ENCODE measurements at regions not wholly inside any gene's neighbourhood (a gene's known extent, or its start where the extent isn't known, plus 50 kb on each side); places are given as distances from the start of the nearest gene placed in this dataset.
"Not testable (repeated sequence)": the region's sequence is repeated elsewhere in the genome, so short reads cannot be mapped to it uniquely, and the experiment has no call there.

DNA sequence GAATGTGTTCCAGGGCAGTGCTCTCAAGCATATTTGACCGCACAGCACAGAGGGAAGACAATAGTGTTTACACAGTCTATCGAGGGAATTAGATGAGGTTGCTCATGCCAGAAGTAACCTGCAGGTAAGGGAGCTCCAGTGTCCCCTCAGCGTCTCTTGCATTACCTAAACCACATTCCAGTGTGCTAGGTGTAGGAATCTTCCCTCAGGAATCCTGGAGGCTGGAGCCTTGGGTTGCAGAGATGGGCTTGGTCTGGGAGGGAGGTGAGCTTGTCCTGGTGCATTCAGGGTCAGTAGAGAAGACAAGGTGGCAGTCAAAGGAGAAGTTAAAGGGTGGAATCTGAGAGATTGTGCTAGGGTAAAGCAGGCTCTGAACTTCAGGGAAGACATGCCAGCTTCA, 56.3 kb downstream of the SOX14 start:
- no peak for DNase-seq

GRCh38 chr3:137835096-137835495, 71.0 kb downstream of the SOX14 start:
- DNase-seq = no peak

DNA sequence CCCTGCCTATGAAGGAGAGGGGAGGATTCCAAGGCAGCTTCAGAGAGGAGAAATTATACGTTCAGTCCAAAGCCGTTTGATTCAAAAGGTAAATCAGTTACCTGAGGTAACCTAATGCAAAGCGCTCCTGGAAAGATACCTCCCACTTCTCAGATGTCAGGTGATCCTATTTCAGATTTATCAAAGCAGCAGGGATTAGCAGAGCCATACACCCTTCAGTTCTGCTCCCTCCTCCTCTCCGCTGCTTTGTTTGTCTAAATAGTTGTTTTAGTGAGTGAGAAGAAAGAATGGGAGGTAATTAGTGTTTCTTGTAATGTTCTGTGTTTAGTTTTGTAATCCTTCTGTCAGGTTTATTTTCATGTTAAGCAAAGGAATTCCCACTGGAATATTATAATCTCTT, 81.1 kb downstream of the SOX14 start:
- no peak for DNase-seq

DNA sequence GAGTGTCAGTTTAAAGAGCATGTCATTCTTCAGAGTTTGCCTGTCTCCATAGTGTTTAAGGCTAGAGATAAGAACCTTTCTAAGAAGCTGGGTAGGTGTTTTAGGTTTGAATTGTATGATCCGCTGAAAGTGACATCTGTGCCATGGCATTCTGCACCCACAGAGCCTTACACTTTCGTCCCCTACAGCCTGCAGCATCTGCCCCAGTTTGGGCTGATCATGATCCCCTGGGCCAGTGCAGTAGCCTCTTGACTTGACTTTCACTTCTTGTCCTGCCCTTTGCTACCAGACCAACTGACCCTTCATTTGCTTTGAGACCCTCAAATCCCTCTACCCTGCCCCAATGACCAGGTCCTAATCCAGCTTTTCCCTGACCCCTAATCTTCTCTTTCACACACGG, 81.6 kb downstream of the SOX14 start:
- no peak for DNase-seq

- DNase-seq = no peak
Observed at GRCh38 chr3:137852391-137852830, 88.3 kb downstream of the SOX14 start.

DNA sequence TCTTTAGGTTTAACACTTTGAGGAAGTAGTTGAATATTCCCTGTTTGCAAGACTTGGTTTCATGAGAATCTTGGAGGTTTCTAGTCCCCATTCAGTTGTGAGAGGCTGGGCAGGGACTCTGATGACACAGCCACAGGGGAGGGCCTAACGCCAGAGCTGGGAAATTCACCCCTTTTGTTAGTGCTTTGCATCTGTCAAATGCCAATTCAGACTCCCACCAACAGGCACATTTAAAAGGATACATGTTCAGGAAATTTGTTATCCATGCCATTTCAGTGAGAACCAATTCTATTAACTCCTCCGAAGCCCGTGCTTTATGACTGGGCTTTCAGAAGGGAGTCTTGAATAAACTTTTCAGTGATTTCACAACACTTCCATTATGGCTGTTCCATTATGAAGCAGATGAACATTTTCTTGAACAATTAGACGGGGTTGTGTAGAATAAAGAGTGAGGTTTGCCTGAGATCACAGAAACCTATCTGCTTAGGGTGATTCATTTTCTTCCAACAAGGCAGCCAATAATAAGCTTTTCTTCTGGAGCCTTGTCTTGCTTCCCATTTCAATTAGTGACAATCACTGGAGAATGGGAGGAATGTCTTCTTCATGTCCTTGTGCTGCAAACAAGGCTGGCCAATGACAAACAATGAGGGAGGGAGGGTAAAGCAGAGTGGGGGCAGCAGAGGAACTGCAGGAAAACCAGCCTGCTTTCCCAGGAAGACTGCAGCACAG, 90.6 kb downstream of the SOX14 start:
- DNase-seq = no peak

- DNase-seq = no peak
Observed at GRCh38 chr3:137866001-137866400, 101.9 kb downstream of the SOX14 start.

DNA sequence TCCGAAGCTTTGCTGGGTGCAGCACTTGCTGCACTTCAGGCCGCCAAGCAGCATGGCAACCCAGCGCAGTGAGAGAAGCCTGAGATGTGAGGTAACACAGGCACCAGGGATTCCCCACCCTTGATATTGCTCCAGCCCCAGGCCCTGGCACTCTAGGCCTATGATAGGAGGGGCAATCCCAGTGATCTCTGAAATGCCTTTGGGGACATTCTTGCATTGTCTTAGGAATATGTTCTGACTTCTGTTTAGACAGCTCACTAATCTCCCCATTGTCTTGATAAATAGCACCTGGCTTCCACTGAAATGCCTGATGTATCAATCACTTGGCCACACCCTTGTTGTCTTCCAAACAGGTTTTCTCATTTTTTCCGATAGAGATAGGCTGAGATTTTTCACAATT, 102.8 kb downstream of the SOX14 start:
- DNase-seq = no peak

DNA sequence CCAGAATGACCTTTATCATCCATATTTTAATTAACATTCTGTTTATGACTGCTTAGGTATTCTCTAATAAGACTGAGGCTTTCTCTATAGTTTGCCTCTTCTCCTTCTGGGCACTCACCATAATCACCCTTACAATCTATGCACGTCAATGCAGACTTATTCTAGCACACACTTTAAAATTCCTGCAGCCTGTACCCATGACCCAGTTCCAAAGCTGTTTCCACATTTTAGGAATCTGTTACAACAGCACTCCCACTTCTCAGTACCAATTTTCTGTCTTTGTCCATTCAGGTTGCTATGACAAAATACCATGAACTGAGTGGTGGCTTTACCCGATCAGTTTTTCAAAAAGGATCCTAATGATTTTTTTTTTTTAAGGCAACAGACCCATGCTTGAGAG, 103.5 kb downstream of the SOX14 start:
- DNase-seq = no peak

- DNase-seq = no peak
Observed at GRCh38 chr3:137869022-137869421, 104.9 kb downstream of the SOX14 start.

GRCh38 chr3:137872589-137872988, 108.5 kb downstream of the SOX14 start:
- not testable (repeated sequence) for DNase-seq

GRCh38 chr3:137896842-137897241, 113.1 kb upstream of the CLDN18 start:
- not testable (repeated sequence) for DNase-seq

GRCh38 chr3:137906985-137907649, 102.8 kb upstream of the CLDN18 start:
- no peak for DNase-seq

DNA sequence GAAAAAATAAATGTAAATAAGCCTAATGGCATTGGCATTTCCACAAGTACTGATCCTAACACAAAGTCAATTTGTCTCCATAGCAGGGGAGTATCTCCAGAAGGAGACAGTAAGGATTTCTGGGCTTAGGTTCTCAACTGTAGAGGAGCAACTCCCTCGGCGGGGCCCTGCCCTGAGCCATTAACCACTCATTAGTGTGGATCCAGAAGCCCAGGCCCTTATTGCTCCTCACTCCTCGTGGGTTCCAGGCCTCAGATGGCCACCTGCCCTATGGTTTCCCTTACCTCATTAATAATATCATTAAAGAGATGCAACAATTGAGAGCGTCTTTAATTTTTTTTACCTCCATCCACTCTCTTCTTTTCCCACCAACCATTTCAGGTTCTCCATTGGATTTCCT, 85.3 kb upstream of the CLDN18 start:
- no peak for DNase-seq

DNA sequence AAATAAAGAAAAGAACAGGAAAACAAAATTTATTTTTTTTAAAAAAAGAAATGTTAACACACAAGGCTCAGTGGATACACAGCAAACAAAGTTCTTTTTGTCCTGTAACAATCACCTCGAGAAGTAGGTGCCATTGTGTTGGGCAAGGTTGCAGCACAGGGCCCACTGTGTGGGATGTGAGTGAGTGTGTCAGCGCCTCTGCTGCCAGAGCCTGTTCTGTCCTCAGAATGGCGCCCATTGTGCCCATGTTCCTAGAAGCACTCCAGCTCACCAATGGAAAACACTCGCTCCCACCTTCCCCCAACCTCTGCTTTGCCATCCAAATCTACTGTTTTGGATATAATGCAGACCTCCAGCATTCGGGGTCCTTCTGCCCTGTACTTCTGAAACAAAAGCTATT, 84.9 kb upstream of the CLDN18 start:
- DNase-seq = no peak

- DNase-seq = no peak
Observed at GRCh38 chr3:137926991-137927390, 83.0 kb upstream of the CLDN18 start.

GRCh38 chr3:137930976-137931375, 79.0 kb upstream of the CLDN18 start:
- DNase-seq = no peak

- no peak for DNase-seq
Observed at GRCh38 chr3:137938876-137939275, 71.1 kb upstream of the CLDN18 start.

DNA sequence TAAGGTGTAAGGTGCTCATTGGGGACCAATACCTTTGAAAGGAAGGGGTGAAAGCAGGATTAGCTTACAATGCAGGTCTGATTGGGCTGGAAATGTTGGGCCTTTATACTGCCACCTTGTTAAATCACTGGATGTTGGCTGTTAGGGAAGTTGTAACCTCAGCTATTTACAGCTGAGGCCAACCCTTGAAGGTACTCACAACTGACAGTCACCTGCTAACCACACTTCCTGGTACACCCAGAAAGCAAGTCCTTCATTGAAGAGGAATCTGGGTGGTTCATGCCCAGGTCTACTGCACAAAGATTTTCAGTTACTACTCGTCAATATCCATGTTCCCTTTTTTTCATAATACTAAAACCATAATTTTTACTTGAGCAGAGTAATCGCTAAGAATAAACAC, 65.4 kb upstream of the CLDN18 start:
- DNase-seq = no peak

- peak; percentile 10 for DNase-seq
Observed at GRCh38 chr3:137946356-137946973, 63.5 kb upstream of the CLDN18 start.

- DNase-seq = no peak
Observed at GRCh38 chr3:137947117-137947516, 62.8 kb upstream of the CLDN18 start.

DNA sequence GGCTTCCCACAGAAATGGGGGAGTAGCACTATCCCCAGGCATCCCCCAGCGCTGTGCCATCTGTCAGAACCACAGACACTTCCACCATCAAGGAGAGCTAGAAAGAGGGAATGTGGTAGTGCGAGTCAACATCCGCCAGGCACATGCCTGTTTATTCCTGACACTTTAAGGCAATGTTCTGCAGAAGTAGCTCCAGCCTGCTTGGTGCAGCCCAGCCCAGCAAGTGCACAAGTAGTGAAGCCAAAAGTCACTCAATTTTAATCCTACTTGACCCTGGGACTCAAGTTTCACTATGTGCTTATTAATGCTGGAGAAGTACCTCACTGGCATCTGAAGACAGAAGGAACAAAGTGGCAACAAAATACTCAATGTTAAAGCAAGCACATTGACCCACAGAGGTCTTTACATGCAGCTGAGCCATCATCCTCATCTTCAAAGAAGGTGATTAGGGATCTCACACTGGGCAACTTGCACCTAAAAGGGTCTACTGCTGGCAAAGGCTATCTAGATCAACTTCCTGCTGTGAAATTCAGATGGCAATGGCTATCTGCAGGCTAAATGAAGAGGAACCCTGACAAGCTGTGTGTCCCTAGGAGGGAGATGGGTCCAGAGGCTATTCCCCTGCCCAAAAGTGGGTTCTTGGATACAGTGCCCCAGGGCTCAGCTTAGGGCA, 61.4 kb upstream of the CLDN18 start:
- no peak for DNase-seq

GRCh38 chr3:137958636-137959035, 51.3 kb upstream of the CLDN18 start:
- no peak for DNase-seq

Data from effector CD4-positive, alpha-beta T cell (primary cell).